SU-DHL-6 (cell line): ENCODE measurements at regions not wholly inside any gene's neighbourhood (a gene's known extent, or its start where the extent isn't known, plus 50 kb on each side); places are given as distances from the start of the nearest gene placed in this dataset.

Source experiments
- CTCF ChIP-seq: fragments of 200-600 bp; sonication (generic); IDR thresholded peaks from one replicate; pipeline ENCODE4 v1.5.1; 2017; ENCODE audit warnings: antibody characterized with exemption, mild to moderate bottlenecking, low read length, moderate library complexity; ENCODE audit not compliant: insufficient read depth, poor library complexity, severe bottlenecking
- EZH2phosphoT487 ChIP-seq: fragments of 200-600 bp; sonication (generic), shearing (Covaris generic); conservative IDR thresholded peaks from 2 replicates; pipeline ENCODE4 v1.6.1; 2018; ENCODE audit warnings: mild to moderate bottlenecking, antibody characterized with exemption, low read length, moderate library complexity, mixed read lengths

GRCh38 chr1:55531644-55532043 lies 316.5 kb upstream of the USP24 start:
- TF ChIP-seq EZH2phosphoT487, result no peak
- TF ChIP-seq CTCF, result no peak
